ENCODE measurements at regions not wholly inside any gene's neighbourhood (a gene's known extent, or its start where the extent isn't known, plus 50 kb on each side); places are given as distances from the start of the nearest gene placed in this dataset.

GRCh38 chr15:57777003-57777402, 70.5 kb downstream of the POLR2M start:
- TF ChIP-seq ZNF274 (IDR thresholded peaks at IDR 0.05; ENCODE audit: low read depth, low read length) (no peak), YY1 (IDR thresholded peaks at IDR 0.05; ENCODE audit: insufficient read depth, insufficient read length) (no peak)

Measured in NT2/D1 (cell line).